SHP77 (cell line): ENCODE measurements at regions not wholly inside any gene's neighbourhood (a gene's known extent, or its start where the extent isn't known, plus 50 kb on each side); places are given as distances from the start of the nearest gene placed in this dataset.

Experiments used
- DNase-seq, 2 experiments: peaks; one replicate each; lab custom pipeline; 2025; lab: John Stamatoyannopoulos, UW

GRCh38 chrX:94041881-94042280 lies 367.9 kb downstream of the FAM133A start:
- DNase-seq: no peak

GRCh38 chrX:94045724-94046123 lies 371.7 kb downstream of the FAM133A start:
- DNase-seq: no peak

GRCh38 chrX:94051926-94052325 lies 377.9 kb downstream of the FAM133A start:
- DNase-seq: no peak

DNA sequence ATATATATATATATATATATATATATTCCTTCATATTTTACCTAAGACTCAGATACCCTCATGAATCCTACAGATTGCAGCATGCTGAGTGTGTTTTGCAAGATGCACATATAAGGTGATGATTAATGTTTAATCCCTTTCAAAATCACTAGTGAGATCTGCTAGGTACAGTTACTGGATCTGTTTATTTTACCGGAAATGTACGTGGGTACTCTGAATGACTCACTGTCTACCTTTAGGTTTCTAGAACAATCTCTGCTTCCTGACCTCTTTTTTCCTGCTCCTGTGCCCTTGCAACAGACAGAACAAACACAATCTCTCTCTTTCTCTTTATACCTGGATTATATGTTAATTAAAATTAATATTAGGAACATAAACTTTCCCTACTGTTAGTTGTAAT lies 379.6 kb downstream of the FAM133A start:
- DNase-seq: no peak

GRCh38 chrX:94057385-94057784 lies 383.4 kb downstream of the FAM133A start:
- no peak for DNase-seq

DNA sequence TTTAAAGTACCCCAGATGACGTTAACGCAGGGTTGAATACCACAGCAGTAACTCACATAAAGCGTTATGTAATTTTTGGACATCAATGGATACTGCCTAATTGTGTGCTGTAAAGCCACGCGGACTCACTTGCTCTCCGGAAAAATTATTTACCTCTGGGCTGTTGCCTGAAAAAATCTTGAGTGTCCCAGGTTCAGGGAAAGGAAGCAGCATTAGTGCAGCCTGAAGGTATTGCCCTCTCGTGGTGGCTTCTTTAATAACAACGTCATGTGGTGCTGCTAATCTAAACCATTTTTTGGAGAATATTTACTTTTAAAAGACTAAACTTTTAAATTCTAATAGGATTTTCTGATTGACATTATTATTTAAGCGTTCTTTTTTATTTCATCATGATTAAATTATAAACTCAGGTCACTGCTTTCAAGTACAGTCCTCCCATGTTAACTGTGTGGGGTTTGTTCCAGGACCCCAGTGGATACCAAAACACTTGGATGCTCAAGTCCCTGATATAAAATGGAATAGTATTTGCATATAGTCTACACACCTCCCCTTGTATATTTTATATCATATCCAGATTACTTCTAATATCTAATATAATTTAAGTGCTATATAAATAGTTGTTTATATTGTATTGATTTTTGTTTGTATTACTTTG lies 384.8 kb downstream of the FAM133A start:
- DNase-seq: peak; percentile 2

GRCh38 chrX:94065091-94065490 lies 391.1 kb downstream of the FAM133A start:
- DNase-seq: no peak

DNA sequence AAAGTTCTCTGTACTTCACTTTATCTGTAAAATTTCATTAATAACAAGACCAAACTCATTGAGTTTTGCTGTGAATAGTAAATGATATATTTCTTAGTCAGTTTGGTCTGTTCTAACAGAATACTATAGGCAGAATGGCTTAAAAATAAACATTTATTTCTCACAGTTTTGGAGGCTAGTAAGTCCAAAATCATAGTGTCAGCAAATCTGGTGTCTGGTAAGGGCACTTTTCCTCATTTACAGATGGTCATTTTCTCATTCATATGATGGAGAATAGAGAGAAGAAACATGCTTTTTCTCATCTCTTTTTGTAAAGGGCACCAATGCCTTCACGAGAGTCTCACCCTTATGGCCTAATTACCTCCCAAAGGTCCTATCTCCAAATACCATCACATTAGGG lies 415.1 kb downstream of the FAM133A start:
- DNase-seq: no peak

DNA sequence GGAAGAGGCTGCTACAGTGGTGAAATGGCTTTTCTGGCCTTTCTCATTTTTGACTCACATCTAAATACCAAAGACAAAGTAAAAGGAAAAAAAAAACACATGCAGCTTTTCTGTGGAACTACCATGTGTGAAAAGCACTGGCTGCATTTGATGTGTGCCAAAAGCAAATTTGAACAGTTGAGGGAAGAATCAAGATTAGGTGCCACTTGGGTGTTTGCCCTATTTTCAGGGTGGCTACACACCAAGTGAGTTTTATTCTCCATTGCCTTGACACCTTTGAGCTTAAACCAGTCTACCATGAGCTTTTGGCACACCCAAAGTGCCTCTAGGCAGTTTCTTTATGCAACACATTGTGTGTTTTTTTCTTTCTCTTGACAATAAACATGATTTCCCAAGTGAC lies 423.9 kb downstream of the FAM133A start:
- DNase-seq: no peak

DNA sequence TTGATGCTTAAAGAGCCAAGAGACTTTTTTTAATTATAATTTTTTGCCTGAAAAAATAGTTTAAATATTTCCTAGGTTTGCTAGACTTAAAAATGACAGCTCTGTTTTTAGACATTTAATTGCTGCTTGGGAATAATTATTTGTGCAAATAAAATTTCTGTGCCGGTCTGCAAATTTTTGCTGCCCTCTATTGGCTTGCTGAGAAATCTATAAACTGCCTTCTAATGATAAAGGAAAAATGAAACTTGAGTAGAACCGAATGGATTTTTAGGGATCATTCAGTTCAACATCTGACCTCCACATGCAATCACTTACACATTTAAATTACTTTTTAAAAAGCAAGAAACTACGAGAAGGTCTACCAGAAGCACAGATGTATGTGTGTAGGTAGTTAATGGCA lies 434.0 kb downstream of the FAM133A start:
- DNase-seq: no peak

GRCh38 chrX:94114362-94114761 lies 440.4 kb downstream of the FAM133A start:
- DNase-seq: no peak

DNA sequence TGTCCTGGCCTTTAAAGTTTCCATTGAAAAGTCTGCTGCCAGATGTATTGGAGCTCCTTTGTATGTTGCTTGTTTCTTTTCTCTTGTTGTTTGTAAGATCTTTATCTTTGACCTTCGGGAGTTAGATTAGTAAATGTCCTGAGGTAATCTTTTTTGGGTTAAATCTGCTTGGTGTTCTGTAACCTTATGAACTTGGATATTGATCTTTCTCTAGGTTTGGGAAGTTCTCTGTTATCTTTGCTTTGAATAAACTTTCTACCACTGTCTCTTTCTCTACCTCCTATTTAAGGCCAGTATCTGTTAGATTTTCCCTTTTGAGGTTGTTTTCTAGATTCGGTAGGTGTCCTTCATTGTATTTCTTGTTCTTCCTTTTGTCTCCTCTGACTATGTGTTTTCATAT lies 447.8 kb downstream of the FAM133A start:
- DNase-seq: no peak

DNA sequence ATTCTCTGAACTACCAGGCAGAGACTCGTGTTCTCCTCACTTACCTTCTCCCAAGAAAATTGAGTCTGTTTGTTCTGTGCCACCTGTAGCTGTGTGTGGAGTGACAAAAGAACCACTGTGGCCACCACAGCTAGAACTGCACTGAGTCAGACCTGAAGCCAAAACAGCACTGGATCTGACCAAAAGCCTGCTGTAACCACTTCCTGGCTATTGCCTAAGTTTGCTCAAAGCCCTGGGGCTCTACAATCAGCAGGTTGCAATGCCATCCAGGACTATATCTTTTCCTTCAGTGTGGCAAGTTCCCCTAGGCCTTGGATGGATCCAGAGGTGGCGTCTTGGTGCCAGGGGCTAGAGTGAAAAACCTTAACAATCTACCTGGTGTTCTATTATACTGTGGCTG lies 449.1 kb downstream of the FAM133A start:
- no peak for DNase-seq

DNA sequence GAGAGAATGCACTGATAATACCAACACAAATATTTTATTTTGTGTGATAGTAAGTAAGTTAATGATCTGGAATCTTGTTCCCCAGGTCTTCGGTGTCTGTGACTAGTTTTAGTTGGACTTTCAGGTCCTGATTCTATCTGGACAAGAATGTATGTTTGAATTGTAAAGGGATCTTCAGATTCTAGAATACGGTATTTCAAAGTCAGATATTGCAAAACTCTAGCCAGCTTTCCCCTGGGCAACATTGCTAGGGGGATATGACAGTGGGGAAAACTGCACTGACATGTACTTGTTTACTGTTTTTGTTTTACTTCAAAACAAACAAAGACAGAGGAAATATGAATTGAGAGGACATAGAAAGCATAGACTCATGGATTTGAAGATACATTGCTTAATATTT lies 489.0 kb downstream of the FAM133A start:
- DNase-seq: no peak

GRCh38 chrX:94178145-94178788 lies 504.3 kb downstream of the FAM133A start:
- no peak for DNase-seq

- no peak for DNase-seq
Measured at GRCh38 chrX:94204524-94204923, 530.5 kb downstream of the FAM133A start.

- DNase-seq: no peak
Measured at GRCh38 chrX:94216738-94217137, 542.7 kb downstream of the FAM133A start.

DNA sequence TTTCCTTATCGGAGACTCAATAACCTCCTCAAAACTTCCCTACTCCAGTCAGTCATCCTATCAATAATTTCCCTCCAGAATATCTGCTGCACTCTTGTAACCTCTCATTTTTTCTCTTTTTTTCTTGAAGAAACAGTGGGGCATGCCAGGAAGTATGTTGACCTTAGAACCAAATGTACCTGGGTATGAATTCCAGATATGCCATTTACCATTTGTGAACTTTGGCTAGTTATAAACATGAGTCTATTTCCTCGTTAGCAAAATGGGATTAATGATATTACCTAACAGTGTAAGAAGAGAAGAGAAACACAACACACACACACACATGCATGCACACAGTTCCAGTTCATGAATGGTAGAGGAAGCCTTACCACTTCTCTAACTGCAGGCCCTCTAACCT lies 578.2 kb downstream of the FAM133A start:
- no peak for DNase-seq

GRCh38 chrX:94256396-94256795 lies 582.4 kb downstream of the FAM133A start:
- no peak for DNase-seq

DNA sequence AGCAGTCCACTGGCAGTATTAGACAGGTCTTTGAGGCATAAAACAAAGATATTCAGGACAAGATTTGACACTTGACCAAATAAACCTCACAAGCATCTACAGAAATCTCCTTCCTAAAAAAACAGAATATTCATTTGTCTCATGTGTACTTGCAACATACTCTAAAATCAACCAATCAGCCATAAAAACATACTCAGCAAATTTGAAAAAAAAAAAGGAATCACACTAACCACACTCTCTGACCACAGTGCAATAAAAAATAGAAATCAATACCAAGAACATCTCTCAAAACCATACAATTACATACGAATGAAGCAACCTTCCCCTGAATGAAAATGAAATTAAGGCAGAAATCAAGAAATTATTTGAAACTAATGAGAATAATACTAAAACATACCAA lies 591.3 kb downstream of the FAM133A start:
- DNase-seq: no peak

- no peak for DNase-seq
Measured at GRCh38 chrX:94288325-94288724, 614.3 kb downstream of the FAM133A start.

GRCh38 chrX:94288972-94289371 lies 615.0 kb downstream of the FAM133A start:
- DNase-seq: no peak

GRCh38 chrX:94302446-94302845 lies 628.4 kb downstream of the FAM133A start:
- no peak for DNase-seq

GRCh38 chrX:94329182-94329581 lies 655.2 kb downstream of the FAM133A start:
- DNase-seq: no peak
